Stimulated activated CD4-positive, alpha-beta T cell treated with anti-CD3 and anti-CD28 coated beads, Interleukin-2, amount 100 ng/mL, for 48 hours (primary cell): ENCODE measurements at regions not wholly inside any gene's neighbourhood (a gene's known extent, or its start where the extent isn't known, plus 50 kb on each side); places are given as distances from the start of the nearest gene placed in this dataset.

Experiments
- DNase-seq, 2 donors: peaks; one replicate each; pipeline ENCODE4 v3.0.0-alpha.2; 2020

DNA sequence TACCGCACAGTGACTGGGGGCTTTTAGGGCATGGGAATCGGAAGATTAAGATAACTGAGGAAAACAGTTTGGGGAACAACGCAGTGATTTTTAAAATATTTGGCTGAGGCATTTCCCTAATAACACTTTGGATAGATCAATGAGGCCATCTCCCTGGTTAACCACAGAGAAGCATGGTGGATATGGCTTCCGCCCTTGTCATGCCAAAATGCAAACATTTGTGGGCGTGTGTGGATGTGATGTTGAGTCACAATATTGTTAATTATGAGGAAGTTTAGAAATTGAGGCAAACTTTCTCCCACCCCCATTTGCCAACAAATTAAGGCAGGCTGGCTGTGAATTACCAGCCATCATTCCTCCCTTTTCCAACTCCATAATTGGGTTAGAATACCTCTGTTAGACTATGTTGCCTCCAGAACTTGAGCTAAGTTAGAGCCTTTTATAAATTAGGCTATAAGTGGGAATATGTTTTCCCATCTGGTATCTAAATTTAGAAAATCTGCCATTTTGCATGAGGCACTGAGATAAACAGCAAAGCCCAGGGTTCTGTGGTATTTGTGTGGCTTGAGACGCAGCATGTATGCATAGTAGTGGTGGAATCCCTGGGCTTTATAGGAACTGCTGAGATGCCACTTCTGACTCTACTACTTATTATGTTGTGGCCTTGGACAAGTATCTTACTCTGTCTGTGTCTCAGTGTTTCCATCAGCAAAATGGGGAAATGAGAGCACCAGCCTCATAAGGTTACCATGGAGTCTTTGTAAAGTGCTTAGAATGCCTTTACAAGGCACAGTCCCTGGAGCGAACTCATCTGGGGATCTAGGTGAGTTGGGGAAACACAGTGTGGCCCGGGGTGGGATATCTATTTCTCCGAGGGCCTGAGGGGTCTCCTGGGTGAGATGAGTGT is 154.6 kb downstream of the C1orf94 start:
- DNase-seq, result no peak

- no peak for DNase-seq
Measured at GRCh38 chr1:34332996-34333395, 156.3 kb downstream of the C1orf94 start.

GRCh38 chr1:34338871-34339270 is 162.2 kb downstream of the C1orf94 start:
- no peak for DNase-seq

DNA sequence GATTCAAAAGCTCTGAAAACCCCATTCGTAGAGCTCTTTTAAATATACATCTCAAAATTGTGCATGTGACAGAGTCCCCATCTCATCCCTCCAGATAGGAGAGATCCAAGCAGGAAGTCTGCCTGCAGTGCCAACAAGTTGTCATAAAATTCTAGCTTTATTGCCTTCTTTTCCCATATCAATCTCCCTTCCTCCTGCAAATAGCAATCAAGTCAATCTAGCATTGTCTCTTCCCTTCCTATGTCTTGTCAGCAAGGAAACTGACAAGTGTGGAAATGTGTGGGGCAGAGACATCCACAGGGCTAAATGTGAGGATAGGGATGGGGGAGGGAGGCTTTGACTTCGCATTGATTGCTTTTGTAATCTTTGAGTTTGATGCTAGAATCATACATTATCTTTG is 165.2 kb downstream of the C1orf94 start:
- no peak for DNase-seq

- no peak for DNase-seq
Measured at GRCh38 chr1:34342334-34342733, 165.6 kb downstream of the C1orf94 start.

DNA sequence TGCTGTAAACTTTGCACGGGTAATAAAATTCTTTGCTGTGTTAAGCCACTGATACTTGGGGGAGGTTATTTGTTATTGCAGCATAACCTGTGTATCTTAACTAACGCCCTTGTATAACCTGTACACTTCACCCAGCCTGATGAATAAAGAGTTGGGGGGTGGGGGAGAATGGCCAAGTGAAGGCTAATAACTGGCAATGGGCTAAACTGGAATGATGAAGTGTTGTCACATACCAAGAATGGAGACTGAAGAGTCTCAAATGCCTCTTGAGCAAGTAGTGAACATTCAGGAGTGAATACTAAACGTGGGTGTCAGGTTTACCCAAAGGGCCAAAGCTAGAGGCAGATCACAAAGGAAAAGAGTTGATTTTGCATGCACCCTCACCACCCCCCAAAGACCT is 169.4 kb downstream of the C1orf94 start:
- no peak for DNase-seq

GRCh38 chr1:34353409-34353808 is 176.7 kb downstream of the C1orf94 start:
- DNase-seq, result no peak

DNA sequence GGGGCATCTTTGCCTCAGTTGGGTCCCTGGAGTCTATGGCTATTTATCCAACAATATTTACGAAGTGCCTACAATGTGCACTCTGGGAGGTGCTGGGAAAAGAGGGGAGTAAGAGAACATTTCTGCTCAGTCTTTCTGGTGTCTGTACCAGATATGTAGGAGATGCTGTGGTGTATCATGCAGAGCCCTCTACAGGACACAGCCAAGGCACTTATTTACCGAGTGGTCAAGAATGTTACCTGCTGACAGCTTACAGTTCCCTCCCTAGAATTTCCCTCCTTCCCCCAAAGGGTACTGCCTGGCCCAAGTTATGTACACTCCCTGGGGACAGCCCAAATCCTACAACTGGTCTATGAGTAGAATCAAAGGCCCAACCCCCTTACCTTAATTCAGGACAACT is 177.7 kb downstream of the C1orf94 start:
- DNase-seq, result no peak

- DNase-seq, result no peak
Measured at GRCh38 chr1:34356853-34357252, 180.1 kb downstream of the C1orf94 start.

GRCh38 chr1:34358636-34359035 is 181.9 kb downstream of the C1orf94 start:
- no peak for DNase-seq

DNA sequence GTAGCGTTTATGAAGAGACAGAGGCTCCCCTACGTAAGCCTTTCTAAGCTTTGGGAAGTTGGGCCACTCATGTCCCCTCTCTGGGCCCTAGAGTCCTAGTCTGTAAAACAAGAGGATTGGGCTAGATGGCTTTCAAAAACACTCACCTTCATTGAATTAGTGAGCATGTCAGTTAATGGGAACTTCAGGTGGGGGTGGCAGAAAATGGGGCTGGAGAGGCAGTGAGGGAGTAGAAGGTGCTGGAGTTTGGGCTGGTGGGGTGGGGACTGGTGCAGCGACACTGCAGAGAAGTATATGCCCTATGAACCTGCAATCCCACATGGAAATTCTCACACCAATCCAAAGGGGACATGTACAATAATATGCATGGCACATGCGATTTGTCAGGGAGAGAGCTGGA is 182.7 kb downstream of the C1orf94 start:
- DNase-seq, result no peak

GRCh38 chr1:34360574-34360973 is 183.9 kb downstream of the C1orf94 start:
- DNase-seq, result no peak

GRCh38 chr1:34361121-34361520 is 184.4 kb downstream of the C1orf94 start:
- no peak for DNase-seq

DNA sequence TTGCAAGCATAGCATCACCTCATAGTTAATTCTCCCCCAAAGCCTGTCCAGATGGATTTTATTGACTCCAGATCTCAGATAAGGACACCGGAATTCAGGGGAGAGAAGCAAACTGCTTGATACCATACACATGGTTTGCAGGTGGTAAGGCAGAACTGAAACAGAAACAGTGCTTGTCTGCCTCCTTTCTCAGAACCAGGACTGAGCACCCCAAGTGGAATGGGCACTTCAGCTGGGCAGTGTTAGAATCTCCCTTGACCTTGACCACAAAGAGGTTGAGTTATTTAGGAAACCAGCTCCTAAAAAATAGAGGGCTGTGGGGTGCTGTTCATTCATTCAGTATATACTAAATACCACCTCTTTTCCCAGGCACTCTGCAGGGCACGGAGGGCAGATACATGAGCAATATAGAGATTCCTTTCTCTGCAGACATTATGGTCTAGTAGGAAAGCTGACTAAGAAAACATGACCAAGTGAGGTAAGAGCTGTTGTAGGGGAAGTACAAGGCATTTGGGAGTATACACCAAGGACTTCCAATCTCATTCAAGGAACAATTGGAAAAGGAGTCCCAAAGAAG is 185.2 kb downstream of the C1orf94 start:
- DNase-seq, result no peak

DNA sequence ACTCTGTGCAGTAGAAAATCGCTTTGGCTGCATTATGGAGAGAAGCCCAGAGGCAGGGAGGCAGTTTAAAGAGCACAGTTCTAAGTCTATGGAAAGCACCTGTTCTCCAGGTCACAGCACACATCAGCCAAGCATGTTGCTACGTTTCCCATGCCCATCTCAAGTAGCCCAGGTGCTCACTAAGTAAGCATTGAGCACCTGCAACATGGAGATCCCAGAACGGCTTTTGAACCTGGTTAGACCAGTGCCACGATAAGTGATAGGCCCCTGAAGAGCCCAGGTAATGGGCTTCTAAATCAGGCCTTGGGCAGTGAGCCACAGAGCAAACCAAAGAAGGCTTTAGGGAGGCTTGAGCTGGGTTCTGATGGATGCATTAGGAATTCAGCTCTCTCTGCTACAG is 186.2 kb downstream of the C1orf94 start:
- DNase-seq, result no peak

- DNase-seq, result no peak
Measured at GRCh38 chr1:34363447-34363846, 186.7 kb downstream of the C1orf94 start.

DNA sequence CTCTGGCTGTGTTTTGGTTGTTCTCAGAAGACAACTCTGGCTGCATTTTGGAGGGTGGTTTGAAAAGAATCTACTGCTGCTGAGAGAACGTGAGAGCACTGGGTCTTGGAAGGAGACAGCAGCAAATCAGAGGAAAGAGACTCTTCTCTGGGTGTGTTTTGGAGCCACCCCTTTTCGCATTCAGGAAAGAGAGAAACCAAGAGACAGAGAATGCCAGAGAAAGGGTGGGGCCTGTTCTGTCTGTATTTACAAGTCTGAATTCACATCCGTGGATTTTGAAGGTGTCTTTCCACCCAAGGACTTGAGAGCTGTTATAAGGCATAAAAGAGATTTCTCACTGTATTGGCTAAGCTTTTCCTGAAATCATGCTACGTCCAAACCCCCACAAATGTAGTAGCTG is 187.2 kb downstream of the C1orf94 start:
- DNase-seq, result no peak

- DNase-seq, result no peak
Measured at GRCh38 chr1:34364376-34364775, 187.7 kb downstream of the C1orf94 start.

DNA sequence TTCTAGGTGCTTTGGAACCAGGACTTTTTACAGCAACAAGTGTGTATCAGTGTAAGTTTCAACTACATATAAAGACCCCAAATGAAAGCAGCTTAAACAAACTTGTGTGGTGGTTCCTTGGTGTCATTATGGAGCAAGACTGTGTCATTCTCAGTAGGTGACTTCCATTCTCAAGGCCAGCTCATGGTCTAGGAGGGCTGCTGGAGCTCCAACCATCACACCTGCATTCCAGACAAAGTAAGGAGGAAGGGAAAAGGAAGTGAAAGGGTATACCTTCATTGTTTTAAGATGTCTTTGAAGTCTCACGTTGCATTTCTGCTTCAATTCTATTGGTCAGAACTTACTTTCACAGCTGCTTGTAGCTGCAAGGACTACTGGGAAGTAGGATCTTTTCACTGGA is 188.6 kb downstream of the C1orf94 start:
- no peak for DNase-seq

GRCh38 chr1:34366875-34367624 is 190.3 kb downstream of the C1orf94 start:
- DNase-seq, result no peak

DNA sequence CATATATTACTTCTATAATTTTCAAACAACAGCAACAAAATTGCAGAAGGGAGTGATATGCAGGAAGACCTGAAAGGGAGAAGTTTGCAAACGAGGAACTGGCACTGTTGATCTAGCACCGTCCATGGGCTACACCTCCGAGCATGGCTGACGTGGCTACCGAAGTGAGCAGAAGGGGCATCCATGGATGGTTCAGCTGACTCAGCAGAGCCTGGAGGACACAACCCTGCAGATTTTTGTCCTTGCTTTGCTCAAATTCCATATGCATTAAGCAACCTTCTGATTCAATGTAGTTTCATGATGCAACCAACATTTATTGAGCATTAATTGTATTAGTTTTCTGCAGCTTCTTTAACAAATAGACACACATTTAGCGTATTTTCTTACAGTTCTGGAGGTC is 191.2 kb downstream of the C1orf94 start:
- DNase-seq, result no peak

DNA sequence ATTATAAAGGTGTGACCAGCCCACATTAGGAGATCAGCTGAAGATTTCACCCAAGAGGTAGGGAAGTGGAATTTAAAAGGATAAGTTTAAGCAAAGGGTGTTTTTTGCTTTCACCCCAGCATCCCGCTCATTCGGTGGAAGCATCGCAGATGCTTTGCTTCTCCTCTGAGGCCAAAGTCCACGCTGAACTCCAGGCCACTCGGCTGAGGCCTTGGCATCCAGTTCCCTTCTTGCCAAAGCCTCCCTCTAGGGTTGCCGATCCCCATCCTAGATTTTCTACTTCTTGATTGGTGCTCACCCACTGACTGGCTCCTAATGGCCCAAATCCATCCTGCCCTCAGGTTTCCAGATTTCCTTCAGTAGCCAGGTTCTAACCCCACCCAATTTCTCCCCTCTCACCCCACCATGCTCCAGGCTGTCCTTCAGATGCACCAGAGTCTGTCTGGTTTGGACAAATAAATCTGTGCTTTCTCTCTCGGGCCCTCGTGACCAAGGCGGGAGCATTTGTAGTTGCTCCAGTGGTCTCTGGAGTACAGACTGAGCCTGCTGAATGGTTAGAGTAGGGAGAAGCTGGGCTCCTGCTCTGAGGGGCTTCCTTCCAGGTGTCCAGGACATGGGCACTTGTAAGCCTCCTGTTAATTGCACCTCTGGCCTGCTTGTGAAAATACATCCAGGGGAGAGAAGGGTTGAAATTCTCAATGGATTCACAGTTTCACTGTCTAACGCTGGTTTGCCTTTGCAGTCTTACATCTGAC is 193.2 kb downstream of the C1orf94 start:
- no peak for DNase-seq

DNA sequence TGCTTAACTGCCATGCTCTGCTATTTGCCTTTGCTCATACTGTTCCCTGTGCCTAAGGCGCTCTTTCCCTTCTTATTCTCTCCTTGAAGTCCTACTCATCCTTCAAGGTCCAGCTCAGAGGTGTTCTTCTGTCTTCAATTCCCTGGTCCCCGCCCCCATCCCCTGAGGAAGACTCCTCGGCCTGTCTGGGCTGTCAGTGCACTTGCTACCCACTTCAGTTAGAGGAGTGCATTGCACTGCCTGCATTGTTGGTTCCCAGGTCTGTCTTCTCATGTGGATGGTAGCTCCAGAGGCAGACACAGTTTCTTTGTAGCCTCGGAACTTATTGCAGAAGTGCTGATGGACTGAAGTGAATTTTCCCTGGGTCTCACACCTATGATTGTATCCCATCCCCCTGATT is 194.0 kb downstream of the C1orf94 start:
- DNase-seq, result no peak
